GM18858 (cell line): ENCODE measurements at regions not wholly inside any gene's neighbourhood (a gene's known extent, or its start where the extent isn't known, plus 50 kb on each side); places are given as distances from the start of the nearest gene placed in this dataset.

Source experiments
- ATAC-seq: cut with Tn5 transposase; IDR thresholded peaks from one replicate; pipeline ENCODE4 v1.9.1; 2021; ENCODE audit not compliant: unreplicated experiment

GRCh38 chr10:28077889-28078288 is 79.0 kb upstream of the ODAD2 start:
- no peak for ATAC-seq

GRCh38 chr10:28075424-28075823 is 76.5 kb upstream of the ODAD2 start:
- no peak for ATAC-seq

- no peak for ATAC-seq
Observed at GRCh38 chr10:28072573-28072972, 73.7 kb upstream of the ODAD2 start.

GRCh38 chr10:28060031-28060607 is 61.2 kb upstream of the ODAD2 start:
- no peak for ATAC-seq

GRCh38 chr10:28058746-28059145 is 59.9 kb upstream of the ODAD2 start:
- ATAC-seq = no peak

- ATAC-seq = no peak
Observed at GRCh38 chr10:28054228-28054860, 55.5 kb upstream of the ODAD2 start.

GRCh38 chr10:28049286-28049685 is 50.4 kb upstream of the ODAD2 start:
- no peak for ATAC-seq
